Neural progenitor cell (in vitro differentiated cells): ENCODE measurements at regions not wholly inside any gene's neighbourhood (a gene's known extent, or its start where the extent isn't known, plus 50 kb on each side); places are given as distances from the start of the nearest gene placed in this dataset.

Source experiments
- DNase-seq: peaks from one replicate; pipeline ENCODE4 v3.0.0-alpha.2; 2016; ENCODE audit warnings: low spot score
- H2AFZ ChIP-seq: fragments of 200-600 bp; sonication (generic); replicated peaks from 2 replicates; pipeline ENCODE4 v1.6.1; 2016; ENCODE audit warnings: antibody characterized with exemption
- H3F3A ChIP-seq: fragments of 200-600 bp; sonication (generic); 2 replicates; pipeline ENCODE4 v1.6.1; 2016; ENCODE audit warnings: antibody characterized with exemption, low read depth
- H3K27ac ChIP-seq: fragments of 200-600 bp; sonication (generic); 2 replicates; pipeline ENCODE4 v1.5.1; 2016; ENCODE audit warnings: mild to moderate bottlenecking
- H3K27me3 ChIP-seq: fragments of 200-600 bp; sonication (generic); 2 replicates; pipeline ENCODE4 v1.6.1; 2016; ENCODE audit warnings: mild to moderate bottlenecking, moderate library complexity
- H3K36me3 ChIP-seq: fragments of 200-600 bp; sonication (generic); 2 replicates; pipeline ENCODE4 v1.5.1; 2016
- H3K4me1 ChIP-seq: fragments of 200-600 bp; sonication (generic); 2 replicates; pipeline ENCODE4 v1.6.1; 2016; ENCODE audit warnings: mixed run types
- H3K4me2 ChIP-seq: fragments of 200-600 bp; sonication (generic); 2 replicates; pipeline ENCODE4 v1.6.1; 2016
- H3K4me3 ChIP-seq: fragments of 200-600 bp; sonication (generic); 2 replicates; pipeline ENCODE4 v1.5.1; 2016
- H3K79me2 ChIP-seq: fragments of 200-600 bp; sonication (generic); 2 replicates; pipeline ENCODE4 v1.6.1; 2016; ENCODE audit warnings: low read depth
- H3K9ac ChIP-seq: fragments of 200-600 bp; sonication (generic); 2 replicates; pipeline ENCODE4 v1.6.1; 2016
- H3K9me3 ChIP-seq: fragments of 200-600 bp; sonication (generic); 2 replicates; pipeline ENCODE4 v1.5.1; 2016; ENCODE audit warnings: low read depth
- H4K20me1 ChIP-seq: fragments of 200-600 bp; sonication (generic); 2 replicates; pipeline ENCODE4 v1.6.1; 2016; ENCODE audit warnings: low read depth
- H3K27ac Mint-ChIP-seq: 3 replicates; pipeline ENCODE4 v1.8.0; 2021; ENCODE audit warnings: mixed read lengths
- H3K27me3 Mint-ChIP-seq: 2 replicates; pipeline ENCODE4 v1.8.0; 2022; ENCODE audit warnings: low read depth, mild to moderate bottlenecking, inconsistent platforms, moderate library complexity, mixed read lengths; ENCODE audit not compliant: insufficient read depth
- H3K36me3 Mint-ChIP-seq: 3 replicates; pipeline ENCODE4 v1.8.0; 2021; ENCODE audit warnings: mixed read lengths
- H3K4me1 Mint-ChIP-seq: 3 replicates; pipeline ENCODE4 v1.8.0; 2021; ENCODE audit warnings: mixed read lengths
- H3K4me3 Mint-ChIP-seq: 3 replicates; pipeline ENCODE4 v1.8.0; 2021; ENCODE audit warnings: mild to moderate bottlenecking, moderate library complexity, mixed read lengths
- H3K9me3 Mint-ChIP-seq: 3 replicates; pipeline ENCODE4 v1.8.0; 2020; ENCODE audit warnings: mixed read lengths
- CTCF ChIP-seq: fragments of 200-600 bp; sonication (generic); IDR thresholded peaks from 2 replicates; pipeline ENCODE4 v1.5.1; 2017; ENCODE audit warnings: antibody characterized with exemption, mild to moderate bottlenecking
- EZH2 ChIP-seq: fragments of 200-600 bp; sonication (generic); IDR thresholded peaks from 2 replicates; pipeline ENCODE4 v1.6.1; 2017; ENCODE audit warnings: antibody characterized with exemption, mild to moderate bottlenecking, moderate library complexity
- EZH2phosphoT487 ChIP-seq: fragments of 200-600 bp; sonication (generic); IDR thresholded peaks from 2 replicates; pipeline ENCODE4 v1.6.1; 2017; ENCODE audit warnings: antibody characterized with exemption

GRCh38 chr2:82320296-82320695 lies 2015.7 kb upstream of the LRRTM1 start:
- Histone ChIP-seq H3K4me1 (no peaks in the 10 kb centered on the region), H4K20me1 (no peaks in the 10 kb centered on the region), H3K9ac (no peak overlapping the region), H3K27ac (no peak overlapping the region), H3K36me3 (no peaks in the 10 kb centered on the region), H3K4me2 (no peak overlapping the region), H3K79me2 (no peaks in the 10 kb centered on the region), H2AFZ (no peak overlapping the region), H3K4me3 (no peak overlapping the region), H3F3A (no peaks in the 10 kb centered on the region), H3K27me3 (no peaks in the 10 kb centered on the region), H3K9me3 (no peaks in the 10 kb centered on the region)
- Mint-ChIP-seq H3K27ac (no peak overlapping the region), H3K4me1 (no peaks in the 10 kb centered on the region), H3K9me3 (no peaks in the 10 kb centered on the region), H3K4me3 (no peak overlapping the region), H3K27me3 (peaks cover 2% of the 10 kb centered on the region), H3K36me3 (no peaks in the 10 kb centered on the region)
- TF ChIP-seq EZH2 (no peak), EZH2phosphoT487 (no peak)
- DNase-seq: no peak

- H3K27me3 ChIP-seq: no peaks in the 10 kb centered on the region
- TF ChIP-seq EZH2phosphoT487 (no peak), CTCF (no peak), EZH2 (no peak)
- no peak for DNase-seq
- no peaks in the 10 kb centered on the region for H3K79me2 ChIP-seq
- H4K20me1 ChIP-seq: no peaks in the 10 kb centered on the region
- H3K9ac ChIP-seq: no peak overlapping the region
- Mint-ChIP-seq H3K9me3 (no peaks in the 10 kb centered on the region), H3K4me3 (no peak overlapping the region), H3K4me1 (no peaks in the 10 kb centered on the region), H3K27me3 (peaks cover 2% of the 10 kb centered on the region), H3K36me3 (no peaks in the 10 kb centered on the region), H3K27ac (no peak overlapping the region)
- no peak overlapping the region for H2AFZ ChIP-seq
- no peak overlapping the region for H3K4me2 ChIP-seq
- no peaks in the 10 kb centered on the region for H3F3A ChIP-seq
- H3K36me3 ChIP-seq: no peaks in the 10 kb centered on the region
- H3K27ac ChIP-seq: no peak overlapping the region
- no peaks in the 10 kb centered on the region for H3K4me1 ChIP-seq
- H3K4me3 ChIP-seq: no peak overlapping the region
- H3K9me3 ChIP-seq: no peaks in the 10 kb centered on the region
These were observed 2012.5 kb upstream of the LRRTM1 start for GRCh38 chr2:82317012-82317411.

GRCh38 chr2:82316586-82316985 lies 2012.0 kb upstream of the LRRTM1 start:
- H3K9me3 ChIP-seq: no peaks in the 10 kb centered on the region
- Mint-ChIP-seq H3K27ac (no peak overlapping the region), H3K4me3 (no peak overlapping the region), H3K27me3 (peaks cover 2% of the 10 kb centered on the region), H3K36me3 (no peaks in the 10 kb centered on the region), H3K4me1 (no peaks in the 10 kb centered on the region), H3K9me3 (no peaks in the 10 kb centered on the region)
- H3K4me2 ChIP-seq: no peak overlapping the region
- H3K79me2 ChIP-seq: no peaks in the 10 kb centered on the region
- TF ChIP-seq EZH2 (no peak), EZH2phosphoT487 (no peak), CTCF (no peak)
- no peak overlapping the region for H3K27ac ChIP-seq
- H3K27me3 ChIP-seq: no peaks in the 10 kb centered on the region
- H2AFZ ChIP-seq: no peak overlapping the region
- H3F3A ChIP-seq: no peaks in the 10 kb centered on the region
- H3K4me3 ChIP-seq: no peak overlapping the region
- DNase-seq: no peak
- H4K20me1 ChIP-seq: no peaks in the 10 kb centered on the region
- H3K4me1 ChIP-seq: no peaks in the 10 kb centered on the region
- H3K36me3 ChIP-seq: no peaks in the 10 kb centered on the region
- no peak overlapping the region for H3K9ac ChIP-seq

- Histone ChIP-seq H3F3A (no peaks in the 10 kb centered on the region), H3K79me2 (no peaks in the 10 kb centered on the region), H3K4me2 (no peak overlapping the region), H3K4me3 (no peak overlapping the region), H3K9ac (no peak overlapping the region), H3K9me3 (no peaks in the 10 kb centered on the region), H2AFZ (no peak overlapping the region), H4K20me1 (no peaks in the 10 kb centered on the region), H3K27me3 (no peaks in the 10 kb centered on the region), H3K36me3 (no peaks in the 10 kb centered on the region), H3K4me1 (no peaks in the 10 kb centered on the region), H3K27ac (no peak overlapping the region)
- no peaks in the 10 kb centered on the region for H3K9me3 Mint-ChIP-seq
- H3K36me3 Mint-ChIP-seq: no peaks in the 10 kb centered on the region
- no peak for DNase-seq
- peaks cover 2% of the 10 kb centered on the region for H3K27me3 Mint-ChIP-seq
- no peaks in the 10 kb centered on the region for H3K4me1 Mint-ChIP-seq
- no peak for TF ChIP-seq EZH2phosphoT487
- no peak for TF ChIP-seq CTCF
- no peak for TF ChIP-seq EZH2
- no peak overlapping the region for H3K4me3 Mint-ChIP-seq
- H3K27ac Mint-ChIP-seq: no peak overlapping the region
These were observed 2010.4 kb upstream of the LRRTM1 start for GRCh38 chr2:82314836-82315472.
